Left lung (tissue), 4 donors: ENCODE measurements at regions not wholly inside any gene's neighbourhood (a gene's known extent, or its start where the extent isn't known, plus 50 kb on each side); places are given as distances from the start of the nearest gene placed in this dataset.

Experiments used
- ATAC-seq: fragments of 200-7000 bp; cut with Tn5 transposase; one replicate; pipeline ENCODE4 v1.9.1; 2020; ENCODE audit warnings: moderate library complexity
- DNase-seq, 4 donors: peaks; one replicate each; pipeline ENCODE4 v3.0.0-alpha.2; 2013 to 2020
- H3K27ac ChIP-seq, 2 donors: fragments of 200-600 bp; sonication (generic) in 1 of 2; one replicate each; pipeline versions ENCODE4 v1.5.0 to v1.8.0; 2020 to 2021
- H3K27me3 ChIP-seq, 2 donors: fragments of 200-600 bp; sonication (generic) in 1 of 2; one replicate each; pipeline versions ENCODE4 v1.5.0 to v1.8.0; 2020 to 2021
- H3K36me3 ChIP-seq, 2 donors: fragments of 200-600 bp; sonication (generic) in 1 of 2; one replicate each; pipeline versions ENCODE4 v1.5.0 to v1.8.0; 2020 to 2021
- H3K4me1 ChIP-seq, 2 donors: fragments of 200-600 bp; one replicate each; pipeline ENCODE4 v1.8.0; 2021
- H3K4me3 ChIP-seq, 2 donors: fragments of 200-600 bp; sonication (generic) in 1 of 2; one replicate each; pipeline versions ENCODE4 v1.5.0 to v1.8.0; 2020 to 2021; ENCODE audit warnings: mild to moderate bottlenecking in 1 of 2
- H3K9me3 ChIP-seq, 2 donors: fragments of 200-600 bp; sonication (generic) in 1 of 2; one replicate each; pipeline versions ENCODE4 v1.5.0 to v1.8.0; 2020 to 2021
- intact Hi-C, 2 donors: fragments of 100-400 bp; cut with DNase I; formaldehyde crosslinking; loops; one replicate each; pipeline versions ENCODE4 v1.11.2 to v1.14.2; 2022
- TF ChIP-seq, protein P1 (sequence below), 2 donors: fragments of 200-600 bp; sonication (generic) in 1 of 2; IDR thresholded peaks; one replicate each; pipeline versions ENCODE4 v1.5.0 to v1.8.0; 2021; ENCODE audit warnings: antibody characterized with exemption in 2 of 2
- donor health status: DM: no; HTN: yes; CAD: no.
- donor health status: DM: no; HTN: no; CAD: no.

DNA sequence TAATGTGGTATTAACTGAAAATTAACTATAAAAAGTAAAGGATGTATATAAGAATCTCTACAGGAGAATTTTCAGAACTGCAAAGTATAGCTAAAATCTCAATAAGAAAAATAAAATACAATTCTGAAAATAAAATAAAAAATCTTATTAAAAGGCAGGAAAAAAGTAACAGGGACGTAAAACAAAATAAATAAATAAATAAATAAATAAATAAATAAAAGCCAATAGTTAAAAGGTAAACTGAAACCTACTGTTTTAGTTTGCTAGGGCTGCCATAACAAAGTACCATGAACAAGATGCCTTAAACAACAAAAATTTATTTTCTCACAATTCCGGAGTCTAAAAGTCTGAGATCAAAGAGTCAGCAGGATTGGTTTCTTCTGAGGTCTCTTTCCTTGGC is 140.6 kb downstream of the SPANXA1 start:
- TF ChIP-seq, protein P1, sequence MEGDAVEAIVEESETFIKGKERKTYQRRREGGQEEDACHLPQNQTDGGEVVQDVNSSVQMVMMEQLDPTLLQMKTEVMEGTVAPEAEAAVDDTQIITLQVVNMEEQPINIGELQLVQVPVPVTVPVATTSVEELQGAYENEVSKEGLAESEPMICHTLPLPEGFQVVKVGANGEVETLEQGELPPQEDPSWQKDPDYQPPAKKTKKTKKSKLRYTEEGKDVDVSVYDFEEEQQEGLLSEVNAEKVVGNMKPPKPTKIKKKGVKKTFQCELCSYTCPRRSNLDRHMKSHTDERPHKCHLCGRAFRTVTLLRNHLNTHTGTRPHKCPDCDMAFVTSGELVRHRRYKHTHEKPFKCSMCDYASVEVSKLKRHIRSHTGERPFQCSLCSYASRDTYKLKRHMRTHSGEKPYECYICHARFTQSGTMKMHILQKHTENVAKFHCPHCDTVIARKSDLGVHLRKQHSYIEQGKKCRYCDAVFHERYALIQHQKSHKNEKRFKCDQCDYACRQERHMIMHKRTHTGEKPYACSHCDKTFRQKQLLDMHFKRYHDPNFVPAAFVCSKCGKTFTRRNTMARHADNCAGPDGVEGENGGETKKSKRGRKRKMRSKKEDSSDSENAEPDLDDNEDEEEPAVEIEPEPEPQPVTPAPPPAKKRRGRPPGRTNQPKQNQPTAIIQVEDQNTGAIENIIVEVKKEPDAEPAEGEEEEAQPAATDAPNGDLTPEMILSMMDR (IDR thresholded peaks at IDR 0.05): no peak
- DNase-seq (no peak), ATAC-seq (no peak)
- Histone ChIP-seq H3K27ac (no peak overlapping the region), H3K9me3 (peaks cover 0 to 5% of the 10 kb centered on the region in 2 donors), H3K27me3 (no peaks in the 10 kb centered on the region), H3K36me3 (no peaks in the 10 kb centered on the region), H3K4me3 (no peak overlapping the region), H3K4me1 (no peaks in the 10 kb centered on the region)
- intact Hi-C loops: no loop called here

GRCh38 chrX:141439651-141440050 is 144.9 kb downstream of the SPANXA1 start:
- ATAC-seq: no peak
- TF ChIP-seq, protein P1 (IDR thresholded peaks at IDR 0.05): no peak
- intact Hi-C loops: no loop called here

DNA sequence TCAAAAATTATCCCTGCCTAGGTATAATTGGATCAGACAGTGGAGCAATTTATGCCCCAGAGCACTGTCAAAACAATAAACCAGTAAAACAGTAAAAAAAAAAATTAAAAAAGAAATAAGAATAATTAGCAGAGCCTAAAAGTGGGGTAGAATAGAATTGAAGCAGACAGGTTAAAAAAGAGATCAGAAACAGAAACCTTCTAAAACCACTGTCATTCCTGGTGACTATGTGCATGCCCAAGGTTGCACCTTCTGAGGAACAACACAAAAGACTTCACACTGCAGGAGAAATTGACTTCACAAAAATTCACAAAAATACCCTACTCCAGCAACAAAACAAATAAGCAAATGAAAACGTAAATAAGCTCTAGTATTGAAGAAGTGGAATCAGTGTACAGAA is 168.6 kb downstream of the SPANXA1 start:
- Histone ChIP-seq H3K27ac (no peak overlapping the region), H3K27me3 (no peaks in the 10 kb centered on the region), H3K9me3 (no peaks in the 10 kb centered on the region), H3K4me1 (no peaks in the 10 kb centered on the region), H3K36me3 (no peaks in the 10 kb centered on the region), H3K4me3 (no peak overlapping the region)
- DNase-seq: no peak
- ATAC-seq: no peak
- intact Hi-C loops: no loop called here
- TF ChIP-seq, protein P1 (IDR thresholded peaks at IDR 0.05): no peak

More at GRCh38 chrX:141439651-141440050, 144.9 kb downstream of the SPANXA1 start:
- Histone ChIP-seq H3K4me3 (no peak overlapping the region), H3K36me3 (no peaks in the 10 kb centered on the region), H3K27ac (no peak overlapping the region), H3K4me1 (no peaks in the 10 kb centered on the region), H3K9me3 (no peaks in the 10 kb centered on the region), H3K27me3 (no peaks in the 10 kb centered on the region)
- no peak for DNase-seq

- TF ChIP-seq, protein P1 (IDR thresholded peaks at IDR 0.05): no peak
- no peaks in the 10 kb centered on the region for H3K36me3 ChIP-seq
- no peak for DNase-seq
- H3K4me1 ChIP-seq: no peaks in the 10 kb centered on the region
- ATAC-seq: peak; percentile 40
- no peak overlapping the region for H3K4me3 ChIP-seq
- H3K27ac ChIP-seq: no peak overlapping the region
- no peaks in the 10 kb centered on the region for H3K9me3 ChIP-seq
- intact Hi-C loops: no loop called here
- H3K27me3 ChIP-seq: no peaks in the 10 kb centered on the region
Observed at GRCh38 chrX:141405853-141406492, 163.7 kb upstream of the SPANXC start.

GRCh38 chrX:141405486-141405852 is 163.2 kb upstream of the SPANXC start:
- Histone ChIP-seq H3K4me3 (no peak overlapping the region), H3K27me3 (no peaks in the 10 kb centered on the region), H3K36me3 (no peaks in the 10 kb centered on the region), H3K27ac (no peak overlapping the region), H3K4me1 (no peaks in the 10 kb centered on the region), H3K9me3 (no peaks in the 10 kb centered on the region)
- no peak for DNase-seq
- TF ChIP-seq, protein P1 (IDR thresholded peaks at IDR 0.05): no peak
- intact Hi-C loops: no loop called here
- ATAC-seq: no peak
